ENCODE measurements at regions not wholly inside any gene's neighbourhood (a gene's known extent, or its start where the extent isn't known, plus 50 kb on each side); places are given as distances from the start of the nearest gene placed in this dataset.

GRCh38 chr1:39098546-39099250, 72.5 kb downstream of the NDUFS5 start (continued):
- no peak for TF ChIP-seq ZBTB5 (IDR thresholded peaks at IDR 0.05)
- TF ChIP-seq JUND (IDR thresholded peaks at IDR 0.05; ENCODE audit: borderline replicate concordance, low read depth, low read length) = 0 out of 2 replicates have a peak, but pooled peaks have one; percentile 35
- TF ChIP-seq JUND (tag; IDR thresholded peaks at IDR 0.05; ENCODE audit: borderline replicate concordance, low read depth, low read length) = no peak
- TF ChIP-seq CREM (IDR thresholded peaks at IDR 0.05; ENCODE audit: low read depth) = no peak
- peak; percentile 92 for TF ChIP-seq SMC3 (conservative IDR thresholded peaks at IDR 0.05; ENCODE audit: insufficient read depth, low read depth, low read length)
- no peak for TF ChIP-seq CHCHD3 (CRISPR knock-in tag; IDR thresholded peaks at IDR 0.05)
- TF ChIP-seq CC2D1A (IDR thresholded peaks at IDR 0.05) = peak; percentile 73; the same call in 1 of the 2 replicates
- TF ChIP-seq RB1 (IDR thresholded peaks at IDR 0.05; ENCODE audit: low read depth) = peak; percentile 53; the same call in 1 of the 2 replicates
- peak; percentile 85 for TF ChIP-seq DEAF1 (CRISPR knock-in tag; IDR thresholded peaks at IDR 0.05)
- peak; percentile 89 to 96 (median 89) for TF ChIP-seq CTCF (IDR thresholded peaks at IDR 0.05 in 2 of 3, conservative IDR thresholded peaks at IDR 0.05 in 1 of 3; ENCODE audit: insufficient read depth in 2 of 3, low read depth in 1 of 3, low read length in 3 of 3)
- TF ChIP-seq SMAD1 (IDR thresholded peaks at IDR 0.05; ENCODE audit: low read depth, low read length, partially characterized antibody) = no peak
- TF ChIP-seq RFX1 (IDR thresholded peaks at IDR 0.05) = peak; percentile 97
- no peak for TF ChIP-seq BHLHE40 (IDR thresholded peaks at IDR 0.05; ENCODE audit: low read length)
- TF ChIP-seq STAG1 (CRISPR knock-in tag; IDR thresholded peaks at IDR 0.05; ENCODE audit: borderline replicate concordance) = peak; percentile 91
- no peak for TF ChIP-seq C11orf30 (IDR thresholded peaks at IDR 0.05; ENCODE audit: low read depth)
- peak; percentile 39 for TF ChIP-seq NEUROD1 (IDR thresholded peaks at IDR 0.05; ENCODE audit: borderline replicate concordance, low read depth, low read length, partially characterized antibody)
- TF ChIP-seq TBP (optimal IDR thresholded peaks at IDR 0.05; ENCODE audit: low read depth, low read length) = peak; percentile 16
- TF ChIP-seq ZKSCAN1 (IDR thresholded peaks at IDR 0.05; ENCODE audit: low read depth, low read length) = no peak
- TF ChIP-seq JUN (IDR thresholded peaks at IDR 0.05; ENCODE audit: borderline replicate concordance, low read depth, low read length) = no peak
- no peak for TF ChIP-seq JUN (CRISPR knock-in tag; IDR thresholded peaks at IDR 0.05; ENCODE audit: borderline replicate concordance)
- no peak for TF ChIP-seq ZNF507 (tag; conservative IDR thresholded peaks at IDR 0.05)
- peak; percentile 18; the same call in 1 of the 2 replicates for TF ChIP-seq GMEB1 (CRISPR knock-in tag; IDR thresholded peaks at IDR 0.05)
- peak; percentile 39; the same call in 1 of the 2 replicates for TF ChIP-seq DNMT1 (IDR thresholded peaks at IDR 0.05)
